Transverse colon (tissue), 4 donors: ENCODE measurements at regions not wholly inside any gene's neighbourhood (a gene's known extent, or its start where the extent isn't known, plus 50 kb on each side); places are given as distances from the start of the nearest gene placed in this dataset.

ENCODE experiments used
- DNase-seq: peaks from one replicate; pipeline ENCODE4 v3.0.0-alpha.2; 2019
- H3K27ac ChIP-seq, 4 donors: fragments of 200-600 bp; sonication (generic); 2 replicates each; pipeline ENCODE4 v1.5.1; 2016 to 2018; ENCODE audit warnings: inconsistent platforms in 4 of 4
- H3K27me3 ChIP-seq: fragments of 200-600 bp; sonication (generic); 2 replicates; pipeline ENCODE4 v1.5.1; 2017; ENCODE audit warnings: inconsistent platforms
- H3K36me3 ChIP-seq, 4 donors: fragments of 200-600 bp; sonication (generic); 2 replicates each; pipeline ENCODE4 v1.5.1; 2017 to 2019; ENCODE audit warnings: inconsistent platforms in 4 of 4
- H3K4me1 ChIP-seq, 4 donors: fragments of 200-600 bp; sonication (generic); 2 replicates each; pipeline ENCODE4 v1.5.1; 2017 to 2020; ENCODE audit warnings: inconsistent platforms in 4 of 4
- H3K4me3 ChIP-seq, 4 donors: fragments of 200-600 bp; sonication (generic); 1 replicate in 1 of 4; 2 replicates in 3 of 4; pipeline versions ENCODE4 v1.5.1 to v1.6.1; 2017 to 2019; ENCODE audit warnings: inconsistent platforms in 4 of 4
- H3K9me3 ChIP-seq, 2 donors: fragments of 200-600 bp; sonication (generic); 2 replicates each; pipeline ENCODE4 v1.5.1; 2017 to 2019; ENCODE audit warnings: inconsistent platforms in 2 of 2
- CTCF ChIP-seq, 5 experiments: fragments of 200-600 bp in 3 of 5; fragments of 450-650 bp in 2 of 5; sonication (generic) in 3 of 5; IDR thresholded peaks; 1 replicate in 2 of 5; 2 replicates in 3 of 5; pipeline ENCODE4 v1.5.1; 2016 to 2017; ENCODE audit warnings: antibody characterized with exemption in 5 of 5, inconsistent platforms in 3 of 5, mild to moderate bottlenecking in 2 of 5, moderate library complexity in 1 of 5
- EP300 ChIP-seq: sonication (generic); formaldehyde crosslinking; IDR thresholded peaks from one replicate; pipeline ENCODE4 v1.6.1; 2017; ENCODE audit warnings: antibody characterized with exemption, low read depth
- POLR2A ChIP-seq: fragments of 450-650 bp; IDR thresholded peaks from one replicate; pipeline ENCODE4 v1.6.1; 2016; ENCODE audit warnings: antibody characterized with exemption, mild to moderate bottlenecking, moderate library complexity
- POLR2AphosphoS5 ChIP-seq, 3 donors: sonication (generic); formaldehyde crosslinking; IDR thresholded peaks; one replicate each; pipeline ENCODE4 v1.6.1; 2016; ENCODE audit warnings: antibody characterized with exemption in 3 of 3
- WGBS, 2 donors: methylation state at CpG; one replicate each; pipeline ENCODE4 v1.1.5; 2018; ENCODE audit warnings: low coverage in 1 of 2; 5-methylcytosine and 5-hydroxymethylcytosine counted together
- in situ Hi-C, 4 donors: fragments of 200-750 bp; cut with MboI; loops; one replicate each; pipeline versions ENCODE4 v1.15.0 to v1.15.1; 2017; ENCODE audit warnings: low sequenced_read_pairs in 3 of 4, low pct_ligation_motif_present in 1 of 4, low pct_unique_long_range_greater_than_20kb in 1 of 4
- intact Hi-C: fragments of 100-400 bp; cut with DNase I; formaldehyde crosslinking; loops from one replicate; pipeline ENCODE4 v1.15.1; 2023; ENCODE audit warnings: low total_unique reads

GRCh38 chr6:170232186-170233002 lies 58.5 kb downstream of the DLL1 start:
- no peaks in the 10 kb centered on the region for H3K36me3 ChIP-seq
- no peak for TF ChIP-seq EP300
- H3K4me3 ChIP-seq: no peak overlapping the region
- H3K9me3 ChIP-seq: no peaks in the 10 kb centered on the region
- intact Hi-C loops (no loop called here), in situ Hi-C loops (no loop called here)
- 84 to 87% methylated on average over 4 to 24 of the region's 24 CpGs for WGBS, 2 donors
- no peaks in the 10 kb centered on the region for H3K27me3 ChIP-seq
- H3K4me1 ChIP-seq: no peaks in the 10 kb centered on the region
- no peak for DNase-seq
- no peak overlapping the region for H3K27ac ChIP-seq

- TF ChIP-seq POLR2A: no peak
- no peak for TF ChIP-seq CTCF (IDR thresholded peaks at IDR 0.05)
- TF ChIP-seq EP300: no peak
- no peak for TF ChIP-seq POLR2AphosphoS5 (IDR thresholded peaks at IDR 0.05)
- Histone ChIP-seq H3K27ac (no peak overlapping the region), H3K4me3 (no peak overlapping the region), H3K9me3 (no peaks in the 10 kb centered on the region), H3K27me3 (no peaks in the 10 kb centered on the region), H3K36me3 (no peaks in the 10 kb centered on the region), H3K4me1 (no peaks in the 10 kb centered on the region)
- DNase-seq: no peak
- WGBS, 2 donors: 74% methylated on average over 22 of the region's 22 CpGs; no CpG with 5 or more reads in 1 of the 2 donors
- intact Hi-C loops: no loop called here
- in situ Hi-C loops: no loop called here
Observed at GRCh38 chr6:170231293-170232185, 59.3 kb downstream of the DLL1 start.

- Histone ChIP-seq H3K4me1 (no peaks in the 10 kb centered on the region), H3K27ac (no peak overlapping the region), H3K36me3 (no peaks in the 10 kb centered on the region), H3K27me3 (no peaks in the 10 kb centered on the region), H3K9me3 (no peaks in the 10 kb centered on the region), H3K4me3 (no peak overlapping the region)
- intact Hi-C loops: no loop called here
- DNase-seq: no peak
- in situ Hi-C loops: no loop called here
- TF ChIP-seq CTCF (IDR thresholded peaks at IDR 0.05) (no peak), POLR2A (no peak), EP300 (no peak), POLR2AphosphoS5 (IDR thresholded peaks at IDR 0.05) (no peak)
- WGBS, 2 donors: 81 to 100% methylated on average over 2 to 18 of the region's 19 CpGs
Observed at GRCh38 chr6:170230520-170231292, 60.2 kb downstream of the DLL1 start.

- Histone ChIP-seq H3K4me1 (no peaks in the 10 kb centered on the region), H3K27me3 (no peaks in the 10 kb centered on the region), H3K36me3 (no peaks in the 10 kb centered on the region), H3K27ac (no peak overlapping the region), H3K4me3 (no peak overlapping the region), H3K9me3 (no peaks in the 10 kb centered on the region)
- TF ChIP-seq POLR2AphosphoS5 (IDR thresholded peaks at IDR 0.05): no peak
- no peak for TF ChIP-seq EP300
- no peak for TF ChIP-seq CTCF (IDR thresholded peaks at IDR 0.05)
- TF ChIP-seq POLR2A: no peak
- no peak for DNase-seq
- 90% methylated on average over 18 of the region's 25 CpGs; no CpG with 5 or more reads in 1 of the 2 donors for WGBS, 2 donors
- in situ Hi-C loops: no loop called here
- intact Hi-C loops: no loop called here
Observed at GRCh38 chr6:170229851-170230519, 60.9 kb downstream of the DLL1 start.
